ENCODE measurements at regions not wholly inside any gene's neighbourhood (a gene's known extent, or its start where the extent isn't known, plus 50 kb on each side); places are given as distances from the start of the nearest gene placed in this dataset.
"Not testable (repeated sequence)": the region's sequence is repeated elsewhere in the genome, so short reads cannot be mapped to it uniquely, and the experiment has no call there.

- no peak for DNase-seq
Observed at GRCh38 chr3:190192087-190192486, 71.4 kb upstream of the P3H2 start.

GRCh38 chr3:190188197-190188596 lies 67.5 kb upstream of the P3H2 start:
- DNase-seq: no peak

DNA sequence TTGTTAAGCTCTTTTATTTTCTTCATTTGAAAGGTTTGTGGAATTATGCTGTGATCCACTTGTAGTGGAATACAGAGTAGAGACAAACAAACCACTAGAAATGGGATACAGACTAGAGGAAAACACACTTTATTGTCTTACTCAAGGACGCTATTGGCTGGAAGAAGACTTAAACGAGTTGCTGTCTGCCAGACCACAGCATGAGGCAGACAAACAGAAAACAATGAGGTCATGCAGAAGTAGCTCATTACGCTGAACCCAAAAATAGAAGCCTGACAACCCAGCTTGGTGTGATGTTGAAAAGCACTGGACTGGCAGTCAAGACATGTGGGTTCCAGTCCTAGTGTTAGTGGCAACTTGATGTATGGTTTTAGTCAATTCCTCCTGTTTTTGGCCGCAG lies 62.4 kb upstream of the P3H2 start:
- peak; percentile 93 for DNase-seq

DNA sequence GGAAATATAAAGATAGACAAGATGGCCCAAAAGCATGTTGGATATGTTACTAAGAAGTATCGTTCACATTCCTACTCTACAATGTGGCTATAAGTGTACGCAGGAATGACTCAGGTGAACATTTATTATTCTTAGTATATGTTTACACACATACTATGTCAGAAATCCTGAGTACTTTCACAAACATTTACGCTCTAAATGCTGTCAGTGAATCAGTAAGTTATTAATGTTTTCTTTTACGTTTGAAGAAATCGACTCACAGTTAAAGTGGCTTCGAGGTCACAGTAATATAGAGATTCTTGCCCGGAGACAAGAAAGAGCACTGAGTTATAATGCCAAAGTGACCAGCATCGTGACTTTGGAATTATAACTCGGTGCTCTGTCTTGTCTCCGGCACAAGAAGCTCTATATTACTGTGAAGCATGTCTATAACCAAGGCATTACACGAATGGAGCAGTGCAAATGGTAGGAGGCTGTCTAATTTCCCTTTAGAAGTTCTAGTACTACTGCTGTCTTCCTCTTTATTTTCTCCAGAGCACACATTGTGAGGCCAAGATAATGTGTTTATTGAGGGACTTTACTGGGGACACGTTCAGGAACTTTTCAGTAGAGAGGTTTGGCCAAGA lies 61.8 kb upstream of the P3H2 start:
- DNase-seq: no peak

GRCh38 chr3:190180268-190180667 lies 59.6 kb upstream of the P3H2 start:
- no peak for DNase-seq

- DNase-seq: no peak
Observed at GRCh38 chr3:190178779-190179178, 58.1 kb upstream of the P3H2 start.

GRCh38 chr3:190176933-190177525 lies 56.3 kb upstream of the P3H2 start:
- not testable (repeated sequence) for DNase-seq

DNA sequence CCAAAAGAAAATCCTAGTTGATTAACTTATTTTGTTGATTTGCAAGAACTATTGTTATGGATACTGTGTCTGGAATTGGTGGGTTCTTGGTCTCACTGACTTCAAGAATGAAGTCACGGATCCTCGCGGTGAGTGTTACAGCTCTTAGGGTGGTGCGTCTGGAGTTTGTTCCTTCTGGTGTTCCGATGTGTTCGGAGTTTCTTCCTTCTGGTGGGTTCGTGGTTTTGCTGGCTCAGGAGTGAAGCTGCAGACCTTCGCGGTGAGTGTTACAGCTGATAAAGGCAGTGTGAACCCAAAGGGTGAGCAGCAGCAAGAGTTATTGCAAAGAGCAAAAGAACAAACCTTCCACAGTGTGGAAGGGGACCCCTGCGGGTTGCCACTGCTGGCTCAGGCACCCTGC lies 55.4 kb upstream of the P3H2 start:
- not testable (repeated sequence) for DNase-seq

GRCh38 chr3:190175490-190175889 lies 54.8 kb upstream of the P3H2 start:
- no peak for DNase-seq

DNA sequence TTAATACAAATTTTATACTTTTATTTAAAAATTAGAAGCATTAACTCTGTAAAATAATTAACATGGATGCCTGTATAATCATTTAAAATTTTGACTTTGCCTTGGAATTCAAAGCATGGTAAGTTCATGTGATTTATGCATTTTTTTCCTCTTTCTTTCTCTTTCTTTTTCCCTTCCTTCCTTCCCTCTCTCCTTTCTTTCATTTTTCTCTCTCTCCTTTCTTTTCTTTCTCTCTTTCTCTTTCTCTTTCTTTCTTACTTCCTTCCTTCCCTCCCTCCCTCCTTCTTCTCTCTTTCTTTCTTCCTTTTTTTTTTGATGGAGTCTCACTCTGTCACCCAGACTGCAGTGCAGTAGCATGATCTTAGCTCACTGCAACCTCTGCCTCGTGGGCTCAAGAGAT lies 53.8 kb upstream of the P3H2 start:
- DNase-seq: no peak

DNA sequence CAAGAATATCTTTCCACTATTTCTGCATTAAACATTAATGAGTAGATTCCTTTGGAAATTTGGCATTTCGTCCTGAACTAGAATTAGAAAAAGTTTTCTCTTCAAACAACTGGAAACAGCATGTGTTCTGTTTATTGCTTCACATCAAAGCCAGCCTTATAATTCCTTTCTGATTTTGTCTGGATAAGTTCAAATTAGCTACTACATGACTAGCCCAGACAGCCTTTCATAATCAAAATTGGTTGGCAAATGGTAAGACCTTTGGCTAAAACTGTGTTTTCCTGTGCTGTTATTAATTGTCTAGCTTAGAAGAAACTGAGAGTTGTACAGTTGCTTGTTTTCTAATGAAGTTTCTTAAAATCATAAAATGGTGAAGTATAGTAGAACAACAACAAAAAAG lies 52.7 kb upstream of the P3H2 start:
- DNase-seq: peak; percentile 14

DNA sequence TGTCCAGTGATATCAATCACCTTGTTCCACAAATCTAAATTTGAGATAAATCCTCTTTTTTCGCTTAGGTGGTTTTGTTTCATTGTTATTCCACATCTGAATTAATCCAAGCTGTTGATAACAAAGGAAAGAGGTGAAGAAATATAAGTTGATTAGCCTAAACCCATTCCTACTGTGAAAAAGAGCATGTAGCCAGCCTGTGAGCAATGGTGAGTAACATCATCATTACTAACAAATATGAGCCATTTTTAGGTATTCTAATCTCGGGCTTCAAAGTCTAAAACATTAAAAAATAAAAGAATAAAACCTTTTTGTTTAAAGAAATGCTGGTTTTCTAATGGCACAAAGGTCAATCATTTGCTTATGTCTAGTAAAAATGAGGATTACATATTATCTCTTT lies 52.1 kb upstream of the P3H2 start:
- no peak for DNase-seq

Data from skin of body (tissue), 1 donor.